Upper lobe of left lung (tissue), 6 donors: ENCODE measurements at regions not wholly inside any gene's neighbourhood (a gene's known extent, or its start where the extent isn't known, plus 50 kb on each side); places are given as distances from the start of the nearest gene placed in this dataset.

ENCODE experiments used
- ATAC-seq, 2 donors: fragments of 200-7000 bp; cut with Tn5 transposase; one replicate each; pipeline ENCODE4 v1.9.1; 2022; ENCODE audit warnings: mild to moderate bottlenecking in 2 of 2, moderate library complexity in 2 of 2; ENCODE audit not compliant: low FRiP score in 2 of 2
- DNase-seq, 2 donors: peaks; one replicate each; pipeline ENCODE4 v3.0.0-alpha.2; 2019 to 2020
- H3K27ac ChIP-seq, 4 donors: fragments of 200-600 bp; sonication (generic); one replicate each; pipeline ENCODE4 v1.5.1; 2016 to 2019
- H3K27me3 ChIP-seq, 4 donors: fragments of 200-600 bp; sonication (generic); one replicate each; pipeline ENCODE4 v1.5.1; 2017 to 2019
- H3K36me3 ChIP-seq, 4 donors: fragments of 200-600 bp; sonication (generic); one replicate each; pipeline ENCODE4 v1.5.1; 2016 to 2019
- H3K4me1 ChIP-seq, 4 donors: fragments of 200-600 bp; sonication (generic); one replicate each; pipeline ENCODE4 v1.5.1; 2018 to 2019
- H3K4me3 ChIP-seq, 4 donors: fragments of 200-600 bp; sonication (generic); one replicate each; pipeline ENCODE4 v1.5.1; 2017 to 2019; ENCODE audit warnings: mild to moderate bottlenecking in 2 of 4, moderate library complexity in 1 of 4
- H3K9me3 ChIP-seq, 4 donors: fragments of 200-600 bp; sonication (generic); one replicate each; pipeline ENCODE4 v1.5.1; 2018 to 2019
- EP300 ChIP-seq, 4 donors: sonication (generic); formaldehyde crosslinking; IDR thresholded peaks; one replicate each; pipeline ENCODE4 v1.5.1; 2017; ENCODE audit warnings: antibody characterized with exemption in 4 of 4, control low read depth in 2 of 4
- POLR2A ChIP-seq, 4 donors: fragments of 450-650 bp; IDR thresholded peaks; one replicate each; pipeline ENCODE4 v1.5.1; 2016 to 2017; ENCODE audit warnings: antibody characterized with exemption in 4 of 4, mild to moderate bottlenecking in 2 of 4
- POLR2AphosphoS5 ChIP-seq, 2 donors: sonication (generic); formaldehyde crosslinking; IDR thresholded peaks; one replicate each; pipeline ENCODE4 v1.5.1; 2017; ENCODE audit warnings: antibody characterized with exemption in 2 of 2
- WGBS, 2 donors: methylation state at CpG; one replicate each; pipeline ENCODE4 v1.1.5; 2017 to 2018; 5-methylcytosine and 5-hydroxymethylcytosine counted together
- TF ChIP-seq, protein P1 (sequence below), 6 experiments: fragments of 450-650 bp in 4 of 6; fragments of 200-600 bp in 2 of 6; sonication (generic) in 2 of 6; IDR thresholded peaks; one replicate each; pipeline ENCODE4 v1.5.1; 2016 to 2019; ENCODE audit warnings: antibody characterized with exemption in 6 of 6
- donor health status: DM: no; HTN: no; CAD: no; lungs with moderate emphysema.
- donor health status: DM: no; HTN: yes; CAD: no; lungs with severe emphysema.

- DNase-seq (no peak), ATAC-seq (no peak)
- no peak overlapping the region for H3K4me3 ChIP-seq
- H3K9me3 ChIP-seq: peaks cover 0 to 9% (median 0%) of the 10 kb centered on the region in 4 donors
- WGBS, 2 donors: 73 to 90% methylated on average over 1 to 5 of the region's 5 CpGs
- no peak overlapping the region for H3K27ac ChIP-seq
- peaks cover 0 to 6% (median 0%) of the 10 kb centered on the region in 4 donors for H3K4me1 ChIP-seq
- TF ChIP-seq POLR2A (IDR thresholded peaks at IDR 0.05) (no peak), EP300 (IDR thresholded peaks at IDR 0.05) (no peak), POLR2AphosphoS5 (IDR thresholded peaks at IDR 0.05) (no peak)
- TF ChIP-seq, protein P1, sequence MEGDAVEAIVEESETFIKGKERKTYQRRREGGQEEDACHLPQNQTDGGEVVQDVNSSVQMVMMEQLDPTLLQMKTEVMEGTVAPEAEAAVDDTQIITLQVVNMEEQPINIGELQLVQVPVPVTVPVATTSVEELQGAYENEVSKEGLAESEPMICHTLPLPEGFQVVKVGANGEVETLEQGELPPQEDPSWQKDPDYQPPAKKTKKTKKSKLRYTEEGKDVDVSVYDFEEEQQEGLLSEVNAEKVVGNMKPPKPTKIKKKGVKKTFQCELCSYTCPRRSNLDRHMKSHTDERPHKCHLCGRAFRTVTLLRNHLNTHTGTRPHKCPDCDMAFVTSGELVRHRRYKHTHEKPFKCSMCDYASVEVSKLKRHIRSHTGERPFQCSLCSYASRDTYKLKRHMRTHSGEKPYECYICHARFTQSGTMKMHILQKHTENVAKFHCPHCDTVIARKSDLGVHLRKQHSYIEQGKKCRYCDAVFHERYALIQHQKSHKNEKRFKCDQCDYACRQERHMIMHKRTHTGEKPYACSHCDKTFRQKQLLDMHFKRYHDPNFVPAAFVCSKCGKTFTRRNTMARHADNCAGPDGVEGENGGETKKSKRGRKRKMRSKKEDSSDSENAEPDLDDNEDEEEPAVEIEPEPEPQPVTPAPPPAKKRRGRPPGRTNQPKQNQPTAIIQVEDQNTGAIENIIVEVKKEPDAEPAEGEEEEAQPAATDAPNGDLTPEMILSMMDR (IDR thresholded peaks at IDR 0.05): no peak
- H3K36me3 ChIP-seq: no peaks in the 10 kb centered on the region
- H3K27me3 ChIP-seq: no peaks in the 10 kb centered on the region
Observed at GRCh38 chr14:104348741-104349140, 210.4 kb downstream of the KIF26A start.

GRCh38 chr14:104349950-104350349 lies 211.6 kb downstream of the KIF26A start:
- peaks cover 0 to 9% (median 0%) of the 10 kb centered on the region in 4 donors for H3K9me3 ChIP-seq
- no peaks in the 10 kb centered on the region for H3K36me3 ChIP-seq
- H3K27me3 ChIP-seq: no peaks in the 10 kb centered on the region
- ATAC-seq (no peak), DNase-seq (peak in 1 of 2 donors; percentile 14)
- no peak for TF ChIP-seq POLR2A (IDR thresholded peaks at IDR 0.05)
- TF ChIP-seq POLR2AphosphoS5 (IDR thresholded peaks at IDR 0.05): no peak
- no peak overlapping the region for H3K27ac ChIP-seq
- H3K4me1 ChIP-seq: peaks cover 0 to 6% (median 3%) of the 10 kb centered on the region in 4 donors
- no peak overlapping the region for H3K4me3 ChIP-seq
- 75 to 80% methylated on average over 1 to 3 of the region's 3 CpGs for WGBS, 2 donors

GRCh38 chr14:104350463-104351185 lies 212.2 kb downstream of the KIF26A start:
- Histone ChIP-seq H3K9me3 (peaks cover 0 to 9% (median 0%) of the 10 kb centered on the region in 4 donors), H3K36me3 (no peaks in the 10 kb centered on the region), H3K27ac (peak overlapping the region in 1 of 4 donors; percentile 44), H3K4me3 (no peak overlapping the region), H3K4me1 (peaks cover 0 to 6% (median 3%) of the 10 kb centered on the region in 4 donors), H3K27me3 (no peaks in the 10 kb centered on the region)
- ATAC-seq (no peak), DNase-seq (peak in 1 of 2 donors; percentile 22)
- 44 to 51% methylated on average over 7 to 8 of the region's 8 CpGs for WGBS, 2 donors
- TF ChIP-seq, protein P1 (IDR thresholded peaks at IDR 0.05): no peak
- no peak for TF ChIP-seq EP300 (IDR thresholded peaks at IDR 0.05)
- no peak for TF ChIP-seq POLR2A (IDR thresholded peaks at IDR 0.05)
- no peak for TF ChIP-seq POLR2AphosphoS5 (IDR thresholded peaks at IDR 0.05)

DNA sequence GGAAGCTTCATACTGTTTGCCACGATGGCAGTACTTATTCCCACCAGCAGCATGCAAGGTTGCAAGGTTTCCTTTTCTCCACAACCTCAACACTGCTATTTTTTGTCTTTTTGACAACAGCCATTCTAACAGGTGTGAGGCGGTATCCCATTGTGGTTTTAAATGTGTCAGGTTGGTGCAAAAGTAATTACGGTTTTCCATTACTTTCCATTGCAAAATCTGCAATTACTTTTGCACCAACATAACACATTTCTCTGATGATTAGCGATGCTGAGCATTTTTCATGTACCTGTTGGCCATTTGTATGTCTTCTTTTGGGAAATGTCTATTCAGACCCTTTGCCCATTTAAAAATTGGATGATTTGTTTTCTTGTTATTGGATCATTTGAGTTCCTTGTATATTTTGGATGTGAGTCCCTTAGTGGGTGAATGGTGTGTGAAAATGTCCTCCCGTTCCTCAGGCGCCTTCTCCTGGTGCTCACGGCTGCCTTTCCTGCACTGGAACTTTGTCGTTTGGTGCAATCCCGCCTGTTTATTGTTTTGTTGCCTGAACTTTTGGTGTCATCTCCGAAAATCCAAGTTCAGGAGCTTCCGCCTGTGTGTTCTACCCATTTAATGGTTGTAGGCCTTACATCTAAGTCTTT lies 213.6 kb downstream of the KIF26A start:
- Histone ChIP-seq H3K9me3 (peaks cover 0 to 9% (median 0%) of the 10 kb centered on the region in 4 donors), H3K4me1 (peaks cover 0 to 6% (median 3%) of the 10 kb centered on the region in 4 donors), H3K36me3 (no peaks in the 10 kb centered on the region), H3K4me3 (no peak overlapping the region), H3K27ac (no peak overlapping the region), H3K27me3 (no peaks in the 10 kb centered on the region)
- TF ChIP-seq EP300 (IDR thresholded peaks at IDR 0.05) (no peak), POLR2A (IDR thresholded peaks at IDR 0.05) (no peak), POLR2AphosphoS5 (IDR thresholded peaks at IDR 0.05) (no peak)
- TF ChIP-seq, protein P1 (IDR thresholded peaks at IDR 0.05): no peak
- WGBS, 2 donors: 91 to 93% methylated on average over 11 of the region's 11 CpGs
- ATAC-seq (no peak), DNase-seq (no peak)

- Histone ChIP-seq H3K27ac (no peak overlapping the region), H3K4me1 (peaks cover 0 to 6% (median 3%) of the 10 kb centered on the region in 4 donors), H3K36me3 (no peaks in the 10 kb centered on the region), H3K4me3 (no peak overlapping the region), H3K9me3 (peaks cover 0 to 9% (median 0%) of the 10 kb centered on the region in 4 donors), H3K27me3 (no peaks in the 10 kb centered on the region)
- ATAC-seq (no peak), DNase-seq (no peak)
- WGBS, 2 donors: 93 to 95% methylated on average over 13 of the region's 13 CpGs
- TF ChIP-seq POLR2A (IDR thresholded peaks at IDR 0.05): no peak
- TF ChIP-seq EP300 (IDR thresholded peaks at IDR 0.05): no peak
- TF ChIP-seq, protein P1 (IDR thresholded peaks at IDR 0.05): no peak
- no peak for TF ChIP-seq POLR2AphosphoS5 (IDR thresholded peaks at IDR 0.05)
Observed at GRCh38 chr14:104352493-104353220, 214.3 kb downstream of the KIF26A start.
